GM21528 (cell line): ENCODE measurements at regions not wholly inside any gene's neighbourhood (a gene's known extent, or its start where the extent isn't known, plus 50 kb on each side); places are given as distances from the start of the nearest gene placed in this dataset.

Experiments
- ATAC-seq: cut with Tn5 transposase; IDR thresholded peaks from one replicate; pipeline ENCODE4 v1.9.1; 2021; ENCODE audit warnings: mild to moderate bottlenecking, moderate library complexity; ENCODE audit not compliant: unreplicated experiment, low FRiP score

DNA sequence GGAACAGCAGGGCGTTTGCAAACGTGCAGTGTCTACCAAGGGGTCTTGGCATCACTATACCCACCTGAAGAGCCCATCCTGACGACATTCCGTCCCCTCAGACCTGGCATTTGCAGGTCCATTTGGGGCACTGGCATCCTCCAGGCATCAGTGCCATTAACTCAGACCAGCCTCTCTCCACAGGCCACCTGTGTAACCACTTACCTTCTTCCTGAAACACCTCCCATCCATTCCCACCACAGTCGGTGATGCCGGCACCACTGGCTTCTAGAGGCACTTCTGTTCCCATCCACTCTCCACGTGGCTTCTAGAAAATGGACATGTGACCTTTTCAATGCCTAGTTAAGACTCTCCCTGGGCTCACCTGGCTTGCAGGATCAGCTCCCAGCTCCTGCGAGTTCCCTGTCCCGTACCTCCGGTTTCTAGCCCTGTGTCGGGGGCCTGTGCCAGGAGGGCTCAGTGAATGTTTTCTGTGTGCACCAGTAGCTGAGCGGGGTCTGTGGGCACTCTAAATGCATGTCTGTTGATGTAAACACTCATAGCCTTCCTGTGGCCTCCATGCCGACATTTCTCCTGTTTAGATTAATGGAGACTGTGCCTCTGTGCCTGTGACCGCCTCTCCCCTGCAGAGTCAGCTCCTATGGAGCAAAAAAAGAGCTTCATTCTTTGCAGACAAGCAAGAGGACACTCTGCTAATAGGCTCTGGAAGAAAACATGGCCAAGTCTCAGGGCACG, 458.0 kb upstream of the HS6ST1 start:
- no peak for ATAC-seq

DNA sequence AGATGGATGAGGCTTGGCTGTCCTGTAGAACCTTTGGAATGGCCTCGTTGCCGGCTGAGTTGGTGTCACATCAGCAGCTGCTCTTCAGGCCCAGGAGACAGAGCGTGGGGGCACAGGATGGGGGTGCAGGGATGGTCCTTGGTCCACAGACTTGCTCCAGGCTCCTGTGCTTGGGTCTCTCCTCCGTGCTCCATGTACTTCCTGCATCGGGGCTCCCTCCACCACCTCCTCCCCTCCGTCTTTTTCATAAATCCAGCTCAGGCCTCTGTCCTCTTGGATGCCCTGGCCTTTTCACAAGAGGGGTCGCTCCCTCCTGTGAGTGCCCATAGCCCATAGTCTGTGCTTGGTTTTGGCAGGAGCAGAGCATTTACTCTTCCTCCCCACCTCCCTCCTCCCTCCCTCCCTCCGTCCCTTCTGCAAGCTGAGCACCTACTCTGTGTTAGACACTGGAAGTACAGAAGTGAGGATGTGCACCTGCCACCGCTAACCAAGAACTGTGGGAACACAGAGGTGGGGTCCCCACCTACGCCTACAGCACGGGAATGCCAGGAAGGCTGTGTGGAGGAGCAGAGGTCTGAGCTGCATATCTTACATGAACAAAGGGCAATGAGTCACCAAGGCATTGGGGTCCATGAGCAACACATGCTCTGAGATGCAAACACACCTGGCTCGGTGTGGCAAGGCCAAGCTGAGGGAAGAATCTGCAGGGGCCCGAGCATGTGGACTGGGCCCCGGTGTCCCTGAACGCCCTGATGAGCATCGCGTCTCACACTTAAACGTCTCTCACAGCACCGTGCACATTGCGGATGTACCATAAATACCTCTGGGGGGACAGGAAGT, 458.7 kb upstream of the HS6ST1 start:
- no peak for ATAC-seq

DNA sequence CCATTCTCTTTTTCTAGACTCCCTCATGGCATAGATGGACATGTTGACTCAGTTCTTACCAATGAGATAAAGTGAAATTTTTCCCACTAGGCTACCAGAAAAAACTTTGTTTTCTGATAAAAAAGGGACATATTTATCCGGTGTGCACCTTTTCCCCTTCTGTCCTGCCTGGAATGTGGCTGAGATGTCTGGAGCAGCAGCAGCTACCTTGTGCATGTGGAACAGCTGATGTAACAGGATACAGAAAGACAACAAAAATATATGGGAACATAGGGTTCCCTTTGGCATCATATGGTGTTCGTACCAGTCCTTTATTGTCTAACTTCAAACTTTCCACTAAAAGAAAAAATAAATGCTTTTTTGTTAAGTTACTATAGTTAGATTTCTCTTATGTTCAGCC, 460.2 kb upstream of the HS6ST1 start:
- no peak for ATAC-seq

DNA sequence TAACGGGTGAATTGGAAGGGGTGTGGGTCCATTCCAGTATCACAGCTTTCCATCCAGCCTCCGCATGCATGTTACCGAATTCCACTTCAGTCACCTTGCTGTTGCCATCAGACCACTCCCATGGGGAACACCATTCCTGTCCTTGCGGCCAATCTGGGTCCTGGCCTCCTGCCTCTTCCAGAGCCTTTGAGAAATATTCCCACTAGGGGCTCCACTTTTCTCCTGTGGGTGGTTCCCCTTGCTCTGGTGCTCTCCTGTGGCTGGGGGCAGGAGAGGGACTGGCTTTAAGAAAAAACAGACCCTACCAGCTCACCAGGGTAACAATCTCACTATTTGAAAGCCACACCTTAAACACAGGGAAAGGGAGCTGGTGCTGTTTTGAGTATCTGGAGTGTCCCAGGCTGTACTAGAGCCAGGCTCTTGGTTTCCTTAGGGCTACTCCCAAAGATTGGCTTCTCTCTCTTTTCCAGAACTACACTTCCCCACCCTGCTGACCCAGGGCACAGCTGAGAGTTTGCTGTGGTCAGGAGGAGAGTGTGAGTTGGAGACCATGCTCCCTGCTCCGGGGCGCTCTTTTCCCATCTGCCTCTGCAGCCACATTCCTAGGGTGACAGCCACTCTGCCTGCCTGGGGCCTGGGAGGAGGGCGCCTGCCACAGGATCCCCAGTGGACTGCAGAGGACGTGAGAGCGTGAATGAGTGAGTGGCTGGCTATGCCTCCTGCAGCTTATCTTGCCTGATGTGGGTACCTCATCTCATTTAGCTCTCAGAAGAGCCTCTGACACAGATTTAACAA, 460.8 kb upstream of the HS6ST1 start:
- no peak for ATAC-seq

DNA sequence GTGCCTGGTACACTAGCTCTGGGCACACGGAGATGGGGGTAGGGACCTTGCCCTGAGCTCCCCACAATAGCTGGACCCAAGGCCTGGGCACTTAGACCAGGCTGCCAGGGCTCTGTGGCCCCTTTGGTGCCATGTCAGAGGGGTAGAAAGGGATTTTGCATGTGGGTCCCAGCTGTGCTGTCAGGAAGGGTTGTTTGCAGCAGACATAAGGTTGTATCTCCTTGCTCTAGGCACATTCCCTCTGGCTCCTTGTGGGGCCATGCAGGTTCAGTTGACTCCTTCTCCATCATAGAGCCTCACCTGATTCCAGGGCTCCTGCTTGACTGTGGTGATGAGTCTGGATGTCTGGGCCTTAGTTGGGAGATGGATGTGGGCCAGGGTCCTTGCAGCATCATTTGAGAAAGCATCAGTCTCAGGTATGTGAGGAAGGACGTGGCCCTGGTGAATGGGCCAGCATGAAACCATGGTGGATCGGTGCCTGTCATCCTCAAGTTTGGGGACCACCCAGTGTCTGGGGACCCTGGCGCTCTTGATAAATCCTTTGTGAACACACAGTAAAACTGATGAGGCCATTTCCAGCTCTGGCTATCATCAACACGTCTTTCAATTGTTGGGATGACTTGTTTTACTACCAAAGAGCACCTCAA, 461.9 kb upstream of the HS6ST1 start:
- ATAC-seq = no peak

DNA sequence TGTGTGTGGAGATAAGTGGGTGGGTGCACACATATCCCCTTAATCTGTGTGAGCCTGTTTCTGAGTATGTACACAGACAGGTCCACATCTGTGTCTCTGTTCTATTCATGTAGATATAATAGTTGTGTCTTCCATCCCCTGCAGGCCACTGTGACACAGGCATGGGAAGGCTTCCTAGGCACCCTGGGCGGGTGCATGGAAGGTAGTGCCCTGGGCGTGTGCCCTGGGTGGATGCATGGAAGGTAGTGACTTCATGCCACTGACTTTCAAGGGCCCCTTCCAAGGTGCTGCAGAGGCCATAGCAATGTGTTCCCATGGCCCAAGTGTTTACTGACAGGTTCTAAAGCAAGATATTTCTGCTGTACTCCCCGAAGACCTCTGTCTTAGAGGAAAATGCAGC, 462.5 kb upstream of the HS6ST1 start:
- ATAC-seq = no peak

DNA sequence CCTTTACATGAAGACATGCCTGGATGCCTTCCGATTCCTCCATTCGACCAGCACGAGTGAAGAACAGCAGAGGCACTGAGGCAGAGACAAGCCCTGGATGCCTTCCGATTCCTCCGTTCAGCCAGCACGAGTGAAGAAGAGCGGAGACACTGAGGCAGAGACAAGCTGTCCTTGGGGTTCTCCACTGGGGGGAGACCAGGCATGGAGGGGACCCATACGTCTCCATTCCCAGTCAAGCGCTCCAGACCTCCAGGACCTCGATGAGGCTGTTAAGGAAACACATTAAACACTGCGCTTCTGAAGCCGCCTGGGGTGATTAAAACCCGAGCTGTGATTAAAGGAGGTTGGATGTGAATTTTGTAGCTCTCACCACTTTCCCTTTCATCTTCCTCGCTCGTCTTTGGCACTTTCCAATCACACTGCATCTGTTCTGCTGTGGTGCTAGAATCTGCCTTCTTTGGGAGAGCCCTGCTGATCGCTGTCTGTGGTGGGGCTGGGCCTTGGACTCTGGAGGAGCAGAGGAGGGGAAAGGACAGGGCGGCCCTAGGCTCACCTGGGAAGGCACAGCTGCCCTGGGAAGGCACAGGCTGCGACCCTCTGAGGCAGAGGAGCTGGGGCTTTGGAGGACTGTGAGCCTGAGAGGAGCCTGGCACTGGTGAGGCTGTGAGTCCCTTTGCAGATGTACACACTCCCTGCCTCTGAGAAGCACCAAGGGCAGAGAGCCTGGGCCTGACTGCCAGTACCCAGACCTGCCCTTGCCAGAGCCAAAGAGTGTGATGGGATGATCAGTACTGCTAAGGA, 463.1 kb upstream of the HS6ST1 start:
- ATAC-seq = no peak

DNA sequence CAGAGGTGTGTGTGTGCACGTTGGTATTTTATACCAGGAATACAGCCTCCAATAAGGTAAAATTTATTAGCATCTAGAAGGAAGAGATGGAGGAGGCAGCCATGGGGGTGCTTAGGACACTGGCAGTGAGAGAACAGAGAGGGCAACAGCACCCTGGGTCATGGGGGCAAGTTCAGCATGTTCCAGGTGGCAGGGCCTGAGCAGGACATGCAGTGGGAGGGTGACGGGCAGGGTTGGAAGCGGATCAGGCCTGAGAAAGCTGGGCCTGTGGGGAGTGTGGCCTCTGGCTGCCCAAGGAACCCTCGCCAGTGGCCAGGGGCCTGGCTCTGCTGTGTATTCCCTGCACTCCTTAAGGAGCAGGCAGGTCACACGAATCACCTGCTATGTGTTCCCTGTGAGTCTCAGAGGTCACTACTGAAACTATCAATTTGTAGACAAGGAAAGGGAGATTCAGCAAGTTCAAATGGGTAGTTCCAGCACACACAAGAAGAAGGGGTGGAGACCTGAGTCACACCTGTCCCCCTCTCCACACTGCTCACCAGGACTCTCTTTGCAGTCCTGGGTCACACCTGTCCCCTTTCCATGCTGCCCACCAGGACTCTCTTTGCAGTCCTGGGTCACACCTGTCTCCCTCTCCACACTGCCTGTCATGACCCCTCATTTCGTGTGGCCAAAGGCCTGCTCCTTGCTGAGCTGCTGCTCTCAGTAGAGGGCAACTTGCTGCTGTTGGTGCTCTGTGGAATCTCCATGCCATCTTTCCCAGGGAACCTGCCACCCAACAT, 463.9 kb upstream of the HS6ST1 start:
- ATAC-seq = no peak

DNA sequence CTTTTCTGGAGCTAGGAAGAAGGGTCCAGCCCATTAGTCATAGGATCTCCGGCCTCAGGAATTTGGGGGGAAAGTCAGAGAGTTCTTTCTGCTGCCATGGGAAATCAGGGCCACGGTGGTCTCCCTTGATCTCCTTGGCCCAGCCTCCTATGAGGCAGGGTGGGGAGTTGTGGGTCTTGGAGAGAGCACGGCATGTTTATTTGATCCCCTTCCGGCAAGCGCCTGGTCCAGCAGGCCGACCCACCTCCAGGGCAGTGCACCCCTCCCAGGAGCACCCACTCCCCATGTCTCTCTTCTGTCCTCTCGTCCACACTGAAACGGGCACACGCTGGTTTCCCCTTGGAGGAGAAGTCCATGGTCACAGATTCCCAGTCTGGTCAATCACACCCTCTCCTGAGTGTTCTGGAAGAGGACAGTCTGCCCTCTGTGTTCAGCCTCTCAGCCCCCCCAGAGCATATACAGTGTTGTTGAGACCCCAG, 464.6 kb upstream of the HS6ST1 start:
- ATAC-seq = no peak

DNA sequence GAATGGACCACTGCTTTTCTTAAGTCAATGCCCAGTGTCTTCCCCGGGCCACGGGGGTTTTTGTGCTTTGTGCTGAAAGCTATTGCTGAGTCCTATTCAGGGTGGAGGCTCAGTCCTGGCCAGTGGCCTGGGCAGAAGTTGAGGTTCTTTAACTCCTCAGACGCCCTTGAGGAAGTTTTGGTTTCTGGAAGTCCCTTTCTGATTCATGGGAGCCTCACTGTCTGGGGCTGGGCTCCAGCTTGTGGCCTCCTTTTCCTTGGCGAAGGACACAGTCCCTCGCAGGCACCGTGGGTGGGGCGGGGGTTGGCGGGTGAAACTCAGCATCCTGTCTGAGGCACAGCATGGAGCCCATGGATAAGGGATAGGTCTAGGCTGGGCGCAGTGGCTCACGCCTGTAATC, 465.2 kb upstream of the HS6ST1 start:
- no peak for ATAC-seq

DNA sequence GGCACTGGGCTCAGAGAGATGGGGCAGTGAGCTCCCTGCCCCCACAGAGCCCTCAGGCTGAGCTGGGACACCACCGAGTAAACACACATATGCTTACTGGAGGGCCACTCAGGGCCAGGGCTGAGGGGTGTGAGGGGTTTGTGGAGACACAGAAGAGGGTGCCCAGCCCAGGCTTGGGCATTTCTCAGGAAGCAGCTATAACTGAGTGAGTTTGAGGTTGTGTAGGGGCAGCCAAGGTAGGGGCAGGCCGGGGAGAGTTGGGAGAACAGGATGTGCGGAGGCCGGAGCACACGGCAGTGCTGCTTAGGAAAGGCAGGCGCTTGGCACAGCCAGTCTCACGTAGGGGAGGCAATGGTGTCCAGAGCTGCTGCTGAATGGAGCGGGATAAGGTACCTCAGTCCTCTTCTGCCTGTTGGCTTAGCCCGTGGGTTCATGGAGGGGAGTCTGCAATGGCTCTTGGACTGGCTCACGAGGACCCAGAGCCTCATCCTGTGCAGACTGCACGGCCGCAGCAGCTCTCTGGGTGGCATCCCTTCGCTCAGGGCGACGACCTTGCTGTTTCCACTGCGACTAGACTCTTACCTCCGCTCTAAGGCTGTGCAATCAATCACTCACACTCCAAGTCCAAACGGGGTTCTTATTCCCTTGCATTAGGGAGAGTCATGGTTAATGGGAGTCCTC, 466.1 kb upstream of the HS6ST1 start:
- ATAC-seq = no peak

DNA sequence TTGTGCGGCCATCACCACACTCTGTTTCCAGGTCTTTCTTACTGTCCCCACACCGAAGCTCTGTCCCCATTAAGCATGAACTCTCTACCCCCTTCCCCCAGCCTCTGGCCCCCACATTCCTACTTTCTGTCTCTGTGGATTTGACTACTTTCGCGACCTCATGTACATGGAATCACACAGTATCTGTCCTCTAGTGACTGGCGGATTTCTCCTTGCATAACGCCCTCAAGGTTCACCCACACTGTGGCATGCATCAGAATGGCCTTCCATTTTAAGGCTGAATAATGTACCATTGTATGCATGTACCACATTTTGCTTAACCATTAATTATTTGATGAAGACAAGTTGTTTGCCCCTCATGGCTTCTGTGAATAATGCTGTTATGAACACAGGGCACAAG, 467.6 kb upstream of the HS6ST1 start:
- ATAC-seq = no peak

DNA sequence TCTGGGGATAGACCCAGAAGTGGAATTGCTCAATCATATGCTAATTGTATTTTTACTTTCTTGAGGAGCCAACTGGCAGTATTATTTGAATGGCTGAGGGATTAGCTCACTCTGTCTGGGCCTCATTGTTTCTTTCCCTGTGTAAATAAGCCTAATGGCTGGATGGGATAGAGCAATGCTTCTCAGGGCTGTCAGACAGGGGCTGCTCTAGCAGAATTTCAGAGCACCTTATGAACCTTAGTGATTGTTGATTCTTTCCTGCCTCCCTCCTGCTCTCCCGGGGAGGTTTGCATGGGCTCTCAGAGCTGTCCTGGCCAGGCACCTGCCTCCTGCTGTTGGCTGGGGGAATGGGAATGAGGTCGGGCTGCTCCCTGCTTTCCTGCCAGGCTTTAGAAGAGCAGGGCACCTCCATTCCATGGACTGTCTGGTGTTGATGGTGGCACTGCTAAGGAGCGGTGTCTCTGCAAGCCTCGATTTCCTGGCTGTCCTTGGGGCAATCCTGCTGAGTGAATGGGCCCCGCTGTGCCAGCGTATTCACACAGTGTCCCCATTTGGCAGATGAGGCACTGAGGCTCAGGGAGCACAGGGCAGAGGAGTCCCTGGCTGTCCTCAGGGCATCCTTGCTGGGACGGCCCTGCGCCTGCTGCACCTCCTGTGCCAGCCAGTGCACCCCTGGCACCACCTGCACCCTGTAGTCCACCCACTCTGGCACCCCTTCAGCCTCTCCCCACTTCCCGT, 468.2 kb upstream of the HS6ST1 start:
- no peak for ATAC-seq

DNA sequence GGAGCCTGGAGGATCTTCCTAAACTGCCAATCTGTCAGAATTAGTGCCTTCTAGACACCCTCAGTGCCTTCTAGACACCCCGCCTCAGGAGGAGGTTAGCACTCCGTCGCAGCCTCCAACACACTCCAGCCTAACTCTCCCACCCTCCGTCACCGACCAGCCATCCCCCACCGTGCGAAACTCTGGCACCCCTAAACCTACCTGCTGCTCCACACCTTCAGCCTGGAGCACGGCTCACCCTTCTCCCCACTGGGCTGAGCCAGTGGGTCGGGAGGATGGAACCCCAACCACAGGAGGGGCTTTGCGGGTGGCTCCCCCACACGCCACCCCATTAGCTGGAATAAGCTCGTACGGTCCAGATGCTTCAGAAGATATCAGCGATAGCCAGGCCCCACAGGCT, 468.9 kb upstream of the HS6ST1 start:
- no peak for ATAC-seq

DNA sequence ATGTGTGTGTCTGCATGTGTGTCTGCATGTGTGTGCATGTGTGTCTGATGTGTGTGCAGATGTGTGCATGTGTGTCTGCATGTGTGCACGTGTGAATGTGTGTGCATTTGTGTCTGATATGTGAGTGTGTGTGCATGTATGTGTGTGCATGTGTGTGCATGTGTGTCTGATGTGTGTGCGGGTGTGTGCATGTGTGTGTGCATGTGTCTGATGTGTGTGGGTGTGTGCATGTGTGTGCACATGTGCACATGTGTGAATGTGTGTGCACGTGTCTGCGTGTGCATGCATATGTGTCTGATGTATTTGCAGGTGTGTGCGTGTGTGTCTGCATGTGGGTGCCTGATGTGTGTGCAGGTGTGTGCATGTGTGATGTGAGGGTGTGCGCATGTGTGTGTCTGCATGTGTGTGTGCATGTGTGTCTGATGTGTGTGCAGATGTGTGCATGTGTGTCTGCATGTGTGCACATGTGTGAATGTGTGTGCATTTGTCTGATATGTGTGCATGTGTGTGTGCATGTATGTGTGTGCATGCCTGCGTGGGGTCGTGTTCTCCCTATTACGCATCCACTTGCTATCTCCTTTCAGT, 470.1 kb upstream of the HS6ST1 start:
- no peak for ATAC-seq

DNA sequence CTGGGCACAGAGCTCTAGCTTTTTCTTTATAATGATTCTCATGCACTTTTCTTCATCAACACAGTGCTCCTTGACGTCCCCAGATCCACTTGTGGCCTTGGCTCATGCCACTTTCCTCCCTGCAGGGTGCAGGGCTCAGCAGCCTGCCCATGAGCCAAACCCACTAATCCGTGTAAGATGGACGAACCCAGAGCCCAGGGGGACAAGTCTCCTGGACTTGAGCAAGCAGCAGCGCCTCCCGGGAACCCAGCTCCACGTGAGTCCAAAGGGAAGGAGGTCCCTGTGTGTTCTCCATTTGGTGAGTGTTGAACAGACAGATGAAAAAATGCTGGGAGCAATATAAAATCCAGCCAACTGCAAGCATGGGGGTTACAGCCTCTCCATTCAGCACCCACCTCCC, 470.6 kb upstream of the HS6ST1 start:
- no peak for ATAC-seq

DNA sequence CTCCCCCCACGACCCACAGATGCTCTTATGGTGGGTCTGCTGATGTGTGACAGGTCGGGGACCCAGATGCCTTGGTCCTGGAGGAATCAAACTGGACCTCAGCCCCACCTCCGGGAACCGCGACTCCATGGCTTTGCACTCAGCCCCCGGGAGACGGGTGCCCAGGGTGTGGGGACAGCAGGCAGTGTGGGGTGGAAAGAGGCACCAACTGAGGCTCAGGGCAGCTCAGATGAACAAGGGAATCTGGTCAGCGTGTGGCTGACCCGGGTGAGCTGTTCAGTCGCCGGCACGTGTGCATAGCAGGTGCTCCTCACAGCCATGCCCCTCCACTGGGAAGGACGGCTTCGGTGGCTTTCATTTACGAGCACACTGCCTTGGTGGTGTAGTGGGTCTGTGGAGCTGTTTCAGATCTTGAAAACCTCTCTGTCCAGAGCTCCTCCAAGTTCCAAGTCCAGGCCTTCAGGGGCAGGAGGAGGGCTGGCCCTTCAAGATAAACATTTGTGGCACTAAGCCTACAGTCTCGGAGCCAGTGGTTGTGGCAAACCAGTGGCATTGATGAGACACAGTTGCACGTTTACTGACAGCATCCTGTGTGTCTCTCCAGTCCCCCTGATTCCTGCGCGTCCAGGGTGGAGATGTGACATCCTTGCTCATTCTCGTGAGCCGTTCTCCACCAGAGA, 471.2 kb upstream of the HS6ST1 start:
- ATAC-seq = no peak
